Immature natural killer cell (primary cell): ENCODE measurements at regions not wholly inside any gene's neighbourhood (a gene's known extent, or its start where the extent isn't known, plus 50 kb on each side); places are given as distances from the start of the nearest gene placed in this dataset.
A peak's percentile ranks its signal among the peaks of the same experiment; 100 is the strongest.
"Not testable (repeated sequence)": the region's sequence is repeated elsewhere in the genome, so short reads cannot be mapped to it uniquely, and the experiment has no call there.

ENCODE experiments used
- DNase-seq, 3 donors: peaks; one replicate each; pipeline ENCODE4 v3.0.0; 2022; ENCODE audit warnings: mixed read lengths in 1 of 3
- H3K27ac Mint-ChIP-seq, 6 donors: one replicate each; pipeline ENCODE4 v1.8.0; 2020; ENCODE audit warnings: mixed read lengths in 6 of 6, mild to moderate bottlenecking in 5 of 6, inconsistent platforms in 4 of 6, moderate library complexity in 3 of 6
- H3K27me3 Mint-ChIP-seq, 3 donors: one replicate each; pipeline ENCODE4 v1.8.0; 2020 to 2021; ENCODE audit warnings: low read depth in 3 of 3, mild to moderate bottlenecking in 3 of 3, mixed read lengths in 3 of 3, moderate library complexity in 3 of 3, inconsistent platforms in 1 of 3
- H3K36me3 Mint-ChIP-seq, 3 donors: one replicate each; pipeline ENCODE4 v1.8.0; 2020; ENCODE audit warnings: mixed read lengths in 3 of 3, inconsistent platforms in 2 of 3, mild to moderate bottlenecking in 2 of 3
- H3K4me1 Mint-ChIP-seq, 2 donors: one replicate each; pipeline ENCODE4 v1.8.0; 2020; ENCODE audit warnings: inconsistent platforms in 2 of 2, mild to moderate bottlenecking in 2 of 2, mixed read lengths in 2 of 2, moderate library complexity in 1 of 2
- H3K4me3 Mint-ChIP-seq, 5 donors: one replicate each; pipeline ENCODE4 v1.8.0; 2020; ENCODE audit warnings: mild to moderate bottlenecking in 5 of 5, mixed read lengths in 5 of 5, inconsistent platforms in 3 of 5, moderate library complexity in 3 of 5
- H3K9me3 Mint-ChIP-seq, 6 donors: one replicate each; pipeline ENCODE4 v1.8.0; 2020; ENCODE audit warnings: mild to moderate bottlenecking in 6 of 6, mixed read lengths in 6 of 6, inconsistent platforms in 4 of 6, moderate library complexity in 3 of 6

- Mint-ChIP-seq H3K27ac (peak overlapping the region in 2 of 6 donors; percentile 1 to 57), H3K4me1 (peaks cover 27 to 45% of the 10 kb centered on the region in 2 donors)
- not testable (repeated sequence) for DNase-seq, H3K9me3 Mint-ChIP-seq, H3K27me3 Mint-ChIP-seq, H3K4me3 Mint-ChIP-seq, H3K36me3 Mint-ChIP-seq
Observed at GRCh38 chr4:22609951-22610525, 82.7 kb upstream of the GBA3 start.

- Mint-ChIP-seq H3K27ac (no peak overlapping the region), H3K36me3 (no peaks in the 10 kb centered on the region), H3K4me1 (peaks cover under 1 to 13% of the 10 kb centered on the region in 2 donors), H3K27me3 (peaks cover 0 to 6% (median 0%) of the 10 kb centered on the region in 3 donors), H3K9me3 (peaks cover 0 to 1% (median 0%) of the 10 kb centered on the region in 6 donors), H3K4me3 (no peak overlapping the region)
- no peak for DNase-seq
Observed at GRCh38 chr4:22614114-22614513, 78.6 kb upstream of the GBA3 start.

- Mint-ChIP-seq H3K27me3 (peaks cover 2% of the 10 kb centered on the region in 3 donors), H3K4me1 (no peaks in the 10 kb centered on the region), H3K36me3 (no peaks in the 10 kb centered on the region), H3K9me3 (no peaks in the 10 kb centered on the region), H3K4me3 (no peak overlapping the region), H3K27ac (no peak overlapping the region)
- no peak for DNase-seq
Observed at GRCh38 chr4:22616516-22616915, 76.2 kb upstream of the GBA3 start.

GRCh38 chr4:22620144-22620543 lies 72.6 kb upstream of the GBA3 start:
- H3K4me3 Mint-ChIP-seq, DNase-seq, H3K36me3 Mint-ChIP-seq, H3K27ac Mint-ChIP-seq, H3K9me3 Mint-ChIP-seq, H3K4me1 Mint-ChIP-seq, H3K27me3 Mint-ChIP-seq: not testable (repeated sequence)

- not testable (repeated sequence) for H3K9me3 Mint-ChIP-seq, H3K4me1 Mint-ChIP-seq, H3K36me3 Mint-ChIP-seq, DNase-seq, H3K27ac Mint-ChIP-seq, H3K4me3 Mint-ChIP-seq, H3K27me3 Mint-ChIP-seq
Observed at GRCh38 chr4:22621970-22622369, 70.8 kb upstream of the GBA3 start.

- H3K9me3 Mint-ChIP-seq, H3K4me1 Mint-ChIP-seq, H3K27me3 Mint-ChIP-seq, H3K4me3 Mint-ChIP-seq, H3K36me3 Mint-ChIP-seq, DNase-seq, H3K27ac Mint-ChIP-seq: not testable (repeated sequence)
Observed at GRCh38 chr4:22624002-22624401, 68.7 kb upstream of the GBA3 start.

GRCh38 chr4:22625311-22625710 lies 67.4 kb upstream of the GBA3 start:
- Mint-ChIP-seq H3K4me1 (no peaks in the 10 kb centered on the region), H3K36me3 (no peaks in the 10 kb centered on the region)

GRCh38 chr4:22627851-22628250 lies 64.9 kb upstream of the GBA3 start:
- H3K4me3 Mint-ChIP-seq, H3K27me3 Mint-ChIP-seq, H3K9me3 Mint-ChIP-seq, DNase-seq, H3K27ac Mint-ChIP-seq, H3K36me3 Mint-ChIP-seq, H3K4me1 Mint-ChIP-seq: not testable (repeated sequence)

More at GRCh38 chr4:22625311-22625710, 67.4 kb upstream of the GBA3 start:
- no peak for DNase-seq
- Mint-ChIP-seq H3K4me3 (no peak overlapping the region), H3K27me3 (peaks cover 0 to 4% (median 2%) of the 10 kb centered on the region in 3 donors), H3K27ac (no peak overlapping the region), H3K9me3 (no peaks in the 10 kb centered on the region)

GRCh38 chr4:22630161-22630975 lies 62.4 kb upstream of the GBA3 start:
- not testable (repeated sequence) for H3K4me1 Mint-ChIP-seq, H3K27ac Mint-ChIP-seq, DNase-seq, H3K36me3 Mint-ChIP-seq, H3K9me3 Mint-ChIP-seq, H3K4me3 Mint-ChIP-seq, H3K27me3 Mint-ChIP-seq

GRCh38 chr4:22631167-22631566 lies 61.6 kb upstream of the GBA3 start:
- not testable (repeated sequence) for DNase-seq, H3K36me3 Mint-ChIP-seq, H3K4me3 Mint-ChIP-seq, H3K9me3 Mint-ChIP-seq, H3K27ac Mint-ChIP-seq, H3K27me3 Mint-ChIP-seq, H3K4me1 Mint-ChIP-seq

GRCh38 chr4:22634541-22635181 lies 58.1 kb upstream of the GBA3 start:
- Mint-ChIP-seq H3K27me3 (peaks cover 0 to 2% (median 0%) of the 10 kb centered on the region in 3 donors), H3K9me3 (peaks cover 0 to 6% (median 2%) of the 10 kb centered on the region in 6 donors), H3K27ac (no peak overlapping the region), H3K4me1 (no peaks in the 10 kb centered on the region), H3K36me3 (no peaks in the 10 kb centered on the region), H3K4me3 (no peak overlapping the region)
- DNase-seq = no peak

- peaks cover 0 to 11% (median 2%) of the 10 kb centered on the region in 6 donors for H3K9me3 Mint-ChIP-seq
- not testable (repeated sequence) for H3K36me3 Mint-ChIP-seq, H3K4me3 Mint-ChIP-seq, H3K27ac Mint-ChIP-seq, DNase-seq, H3K4me1 Mint-ChIP-seq, H3K27me3 Mint-ChIP-seq
Observed at GRCh38 chr4:22635182-22635549, 57.6 kb upstream of the GBA3 start.

- Mint-ChIP-seq H3K4me3 (no peak overlapping the region), H3K4me1 (no peaks in the 10 kb centered on the region), H3K27me3 (peaks cover 0 to 2% (median 0%) of the 10 kb centered on the region in 3 donors), H3K36me3 (peaks cover 0 to 2% (median 0%) of the 10 kb centered on the region in 3 donors), H3K9me3 (peaks cover 0 to 14% (median 4%) of the 10 kb centered on the region in 6 donors), H3K27ac (no peak overlapping the region)
- no peak for DNase-seq
Observed at GRCh38 chr4:22635692-22636091, 57.0 kb upstream of the GBA3 start.

GRCh38 chr4:22637306-22637705 lies 55.4 kb upstream of the GBA3 start:
- no peak for DNase-seq
- peaks cover 0 to 4% (median 0%) of the 10 kb centered on the region in 3 donors for H3K27me3 Mint-ChIP-seq
- peaks cover 0 to 2% (median 0%) of the 10 kb centered on the region in 3 donors for H3K36me3 Mint-ChIP-seq
- peaks cover 0 to 20% (median 5%) of the 10 kb centered on the region in 6 donors for H3K9me3 Mint-ChIP-seq
- H3K4me1 Mint-ChIP-seq = no peaks in the 10 kb centered on the region
- H3K4me3 Mint-ChIP-seq = no peak overlapping the region
- H3K27ac Mint-ChIP-seq = no peak overlapping the region
